GM18505 (cell line): ENCODE measurements at regions not wholly inside any gene's neighbourhood (a gene's known extent, or its start where the extent isn't known, plus 50 kb on each side); places are given as distances from the start of the nearest gene placed in this dataset.

ENCODE experiments used
- ATAC-seq: cut with Tn5 transposase; IDR thresholded peaks from one replicate; pipeline ENCODE4 v1.9.1; 2021; ENCODE audit not compliant: unreplicated experiment
- POLR2A ChIP-seq: IDR thresholded peaks from 4 replicates; pipeline ENCODE4 v1.6.1; 2011; ENCODE audit warnings: borderline replicate concordance; ENCODE audit not compliant: insufficient read depth, insufficient read length; ENCODE audit errors: extremely low read depth

DNA sequence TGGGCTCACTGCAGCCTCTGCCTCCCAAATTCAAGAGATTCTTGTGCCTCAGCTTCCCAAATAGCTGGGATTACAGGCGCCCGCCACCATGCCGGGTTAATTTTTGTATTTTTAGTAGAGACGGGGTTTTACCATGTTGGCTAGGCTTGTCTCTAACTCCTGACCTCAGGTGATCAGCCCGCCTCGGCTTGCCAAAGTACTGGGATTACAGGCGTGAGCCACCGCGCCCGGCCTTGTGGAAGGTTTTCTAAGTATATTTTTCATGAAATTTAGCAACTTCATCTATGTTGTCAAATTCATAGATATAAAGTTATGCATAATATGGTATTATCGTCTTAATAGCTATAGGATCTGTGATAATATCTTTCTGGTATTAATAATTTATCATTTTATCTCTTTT is 275.6 kb upstream of the GRM7 start:
- TF ChIP-seq POLR2A, result no peak
- no peak for ATAC-seq

DNA sequence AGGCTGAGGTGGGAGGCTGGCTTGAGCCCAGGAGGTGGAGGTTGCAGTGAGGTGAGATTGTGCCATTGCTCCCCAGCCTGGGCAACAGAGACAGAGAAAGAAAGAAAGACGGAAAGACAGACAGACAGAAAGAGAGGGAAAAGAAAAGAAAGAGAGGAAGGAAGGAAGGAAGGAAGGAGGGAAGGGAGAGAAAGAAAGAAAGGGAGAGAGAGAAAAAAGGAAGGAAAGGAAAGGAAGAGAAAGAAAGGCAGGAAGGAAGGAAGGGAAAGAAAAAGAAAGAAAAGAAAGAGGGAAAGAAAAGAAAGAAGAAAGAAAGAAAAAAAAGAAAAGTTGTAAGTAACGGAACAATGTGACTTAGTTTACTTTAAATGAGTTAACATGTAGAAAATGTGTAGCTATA is 260.7 kb upstream of the GRM7 start:
- ATAC-seq, result no peak
- TF ChIP-seq POLR2A, result no peak

DNA sequence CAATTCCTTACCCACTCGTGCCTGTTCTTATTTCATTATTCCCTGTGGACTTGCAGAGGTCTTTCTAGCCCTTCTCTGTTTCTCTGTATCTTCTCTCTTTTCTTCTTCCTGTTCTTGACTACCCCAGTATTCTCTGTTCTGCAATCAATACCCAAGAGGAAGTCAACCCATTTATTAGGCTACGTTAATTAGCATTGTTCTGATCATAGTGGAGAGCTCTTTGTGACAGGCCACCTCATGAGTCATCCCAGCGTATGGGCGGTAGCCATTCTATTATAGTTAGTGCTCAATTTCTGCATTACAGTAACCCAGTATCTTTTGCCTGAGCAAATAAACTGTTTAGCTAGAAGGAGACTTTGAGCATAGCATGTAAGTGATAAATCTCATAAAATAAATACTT is 259.5 kb upstream of the GRM7 start:
- ATAC-seq, result no peak
- no peak for TF ChIP-seq POLR2A

DNA sequence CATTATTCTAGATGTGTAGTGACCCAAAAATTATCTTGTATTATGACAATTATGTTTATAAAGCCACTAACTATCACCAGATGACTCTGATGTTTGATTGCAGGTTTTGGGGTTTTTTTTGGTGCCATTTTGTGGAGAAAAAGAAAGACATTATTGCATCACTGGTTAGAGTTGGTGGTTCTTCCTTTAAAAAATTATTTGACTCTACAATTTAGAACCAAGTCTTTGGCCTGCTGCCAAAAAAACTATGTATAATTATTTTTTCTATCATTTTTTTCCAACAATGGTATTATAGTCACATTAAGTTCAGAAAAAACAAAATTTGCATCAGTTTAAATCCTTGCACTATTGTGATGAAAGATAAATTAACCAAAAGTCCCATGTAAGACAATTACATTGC is 258.6 kb upstream of the GRM7 start:
- ATAC-seq, result no peak
- TF ChIP-seq POLR2A, result no peak

DNA sequence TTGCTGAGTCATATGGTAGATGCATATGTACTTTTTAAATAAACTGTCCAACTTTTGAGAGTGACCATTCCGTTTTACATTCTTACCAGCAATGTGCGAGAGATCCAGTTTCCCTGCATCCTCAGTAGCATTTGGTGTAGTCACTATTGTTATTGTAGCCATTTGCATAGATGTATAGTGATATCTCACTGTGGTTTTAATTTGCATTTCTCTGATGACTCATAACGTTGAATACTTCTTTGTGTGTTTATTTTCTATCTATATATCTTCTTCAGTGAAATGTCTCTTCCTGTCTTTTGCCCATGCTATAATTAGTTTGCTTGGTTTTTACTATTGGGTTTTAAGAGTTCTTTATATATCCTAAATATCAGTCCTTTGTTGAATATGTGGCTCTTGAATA is 255.7 kb upstream of the GRM7 start:
- ATAC-seq, result no peak
- TF ChIP-seq POLR2A, result no peak

DNA sequence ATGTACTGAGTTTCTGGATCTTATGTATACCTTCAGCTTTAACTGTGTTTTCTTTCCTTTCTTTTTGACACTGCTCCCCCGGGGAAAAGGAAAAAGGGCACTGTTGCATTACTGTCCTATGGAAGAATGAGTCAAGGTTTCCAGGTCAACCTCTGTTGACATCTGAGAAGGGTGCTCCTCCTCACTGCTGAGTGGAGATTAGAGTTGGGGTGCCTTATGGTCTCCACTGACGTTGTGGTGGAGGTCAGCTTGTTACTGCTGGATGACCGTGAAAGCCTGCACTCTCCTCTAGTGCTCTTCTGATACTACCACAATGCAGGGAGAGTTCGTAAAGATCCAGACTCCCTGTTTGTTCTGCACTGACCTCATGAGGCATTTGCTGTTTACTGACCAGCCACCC is 252.1 kb upstream of the GRM7 start:
- no peak for TF ChIP-seq POLR2A
- ATAC-seq, result no peak

DNA sequence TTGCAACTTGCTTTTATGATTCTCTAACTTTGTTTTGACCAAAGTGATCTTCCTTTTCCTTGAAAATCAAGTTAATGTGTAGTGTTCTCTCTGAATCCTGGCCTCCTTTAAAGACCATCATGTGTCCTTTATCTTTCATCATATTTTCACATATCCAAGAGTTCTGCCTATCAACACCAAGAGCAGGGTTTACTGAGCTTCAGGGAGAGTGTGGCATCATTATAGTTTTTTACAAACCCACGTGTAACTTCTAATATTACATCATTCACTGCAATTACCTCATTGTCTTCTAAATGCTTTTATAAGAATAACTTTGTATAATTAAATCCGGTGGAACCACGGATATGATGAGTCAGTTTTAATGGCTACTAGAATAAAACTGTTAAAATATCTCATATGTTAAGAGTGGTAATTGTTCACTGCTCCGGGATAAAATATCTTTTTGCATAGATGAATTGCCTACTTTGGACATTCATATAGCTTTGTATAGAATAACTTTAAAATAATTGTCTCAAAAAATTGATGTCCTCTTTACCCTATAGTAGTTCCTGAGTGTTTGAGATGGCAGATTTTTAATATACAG is 248.8 kb upstream of the GRM7 start:
- no peak for TF ChIP-seq POLR2A
- ATAC-seq, result no peak

DNA sequence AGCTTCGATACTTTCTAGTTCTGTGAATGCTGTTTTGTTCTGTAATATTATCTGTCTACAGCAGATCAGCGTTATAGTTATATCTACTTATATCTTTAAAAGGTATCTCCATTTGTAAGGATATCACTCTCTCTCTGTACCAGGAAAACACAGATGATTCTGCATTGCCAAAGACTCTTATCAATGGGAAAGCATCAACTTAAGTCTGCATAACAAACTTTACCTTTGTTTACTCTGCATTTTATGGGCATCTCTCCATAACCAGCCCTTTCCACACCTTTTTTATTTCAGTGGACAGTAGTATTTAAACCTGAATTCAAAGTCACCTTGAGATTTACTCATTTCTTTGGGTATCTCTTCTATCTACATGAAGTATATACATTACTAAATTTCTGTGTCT is 238.7 kb upstream of the GRM7 start:
- no peak for ATAC-seq

DNA sequence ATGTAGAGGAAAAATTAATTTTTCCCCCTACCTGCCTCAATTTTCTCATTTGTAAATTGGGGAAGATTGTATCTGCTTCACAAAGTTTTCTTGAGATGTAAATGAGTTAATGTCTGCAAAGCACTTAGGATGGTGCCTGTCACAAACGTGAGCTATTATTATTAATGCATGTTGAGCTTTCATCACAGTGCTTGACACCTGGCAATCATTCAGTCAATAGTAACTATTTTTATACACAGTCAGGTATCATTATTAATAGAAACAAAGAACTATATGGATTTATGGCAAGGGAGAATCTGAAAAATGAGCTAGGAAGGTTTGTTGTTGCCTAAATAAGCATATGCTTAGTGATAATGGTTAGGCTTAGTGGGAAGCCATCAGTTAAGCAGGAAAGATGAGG is 238.2 kb upstream of the GRM7 start:
- TF ChIP-seq POLR2A, result no peak
- ATAC-seq, result no peak

More for the DNA sequence above, 238.7 kb upstream of the GRM7 start:
- TF ChIP-seq POLR2A, result no peak

DNA sequence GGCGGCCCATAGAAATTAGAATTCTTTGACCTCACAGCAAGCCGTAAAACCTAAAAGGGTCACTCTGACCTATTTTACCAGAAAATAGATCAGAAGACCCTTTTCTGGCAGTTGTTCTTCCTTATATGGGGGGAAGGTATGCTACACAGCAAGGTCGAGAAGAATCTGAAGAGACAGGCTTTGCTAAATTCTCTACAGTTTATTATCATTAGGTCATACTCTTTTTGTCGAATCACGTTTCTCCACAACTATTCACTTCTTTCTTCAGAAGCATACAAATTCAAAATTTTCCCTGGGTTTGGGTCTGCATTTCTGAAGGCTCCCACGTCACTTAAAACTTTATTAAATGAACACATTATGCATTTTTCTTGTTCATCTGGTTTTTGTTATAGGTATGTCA is 229.5 kb upstream of the GRM7 start:
- no peak for TF ChIP-seq POLR2A

DNA sequence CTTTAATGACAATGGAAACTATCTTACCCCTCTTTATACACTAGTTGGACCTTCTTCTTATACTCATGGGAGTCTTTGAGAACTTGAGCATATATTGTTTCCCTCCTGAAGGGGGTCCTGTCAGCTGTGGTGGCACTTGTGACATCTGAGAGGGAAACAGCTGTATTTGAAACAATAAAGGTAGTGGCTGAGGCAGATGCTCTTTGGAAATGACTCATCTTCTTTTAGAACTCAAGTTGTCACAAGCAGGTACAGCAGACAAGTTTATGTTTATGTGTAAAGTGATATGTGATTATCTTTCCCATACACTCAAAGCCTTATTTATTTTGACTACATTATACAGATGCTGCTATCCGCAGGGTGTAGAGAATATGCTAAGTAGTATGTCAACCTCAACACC is 220.0 kb upstream of the GRM7 start:
- no peak for ATAC-seq
- TF ChIP-seq POLR2A, result no peak

More for the DNA sequence above, 229.5 kb upstream of the GRM7 start:
- no peak for ATAC-seq

DNA sequence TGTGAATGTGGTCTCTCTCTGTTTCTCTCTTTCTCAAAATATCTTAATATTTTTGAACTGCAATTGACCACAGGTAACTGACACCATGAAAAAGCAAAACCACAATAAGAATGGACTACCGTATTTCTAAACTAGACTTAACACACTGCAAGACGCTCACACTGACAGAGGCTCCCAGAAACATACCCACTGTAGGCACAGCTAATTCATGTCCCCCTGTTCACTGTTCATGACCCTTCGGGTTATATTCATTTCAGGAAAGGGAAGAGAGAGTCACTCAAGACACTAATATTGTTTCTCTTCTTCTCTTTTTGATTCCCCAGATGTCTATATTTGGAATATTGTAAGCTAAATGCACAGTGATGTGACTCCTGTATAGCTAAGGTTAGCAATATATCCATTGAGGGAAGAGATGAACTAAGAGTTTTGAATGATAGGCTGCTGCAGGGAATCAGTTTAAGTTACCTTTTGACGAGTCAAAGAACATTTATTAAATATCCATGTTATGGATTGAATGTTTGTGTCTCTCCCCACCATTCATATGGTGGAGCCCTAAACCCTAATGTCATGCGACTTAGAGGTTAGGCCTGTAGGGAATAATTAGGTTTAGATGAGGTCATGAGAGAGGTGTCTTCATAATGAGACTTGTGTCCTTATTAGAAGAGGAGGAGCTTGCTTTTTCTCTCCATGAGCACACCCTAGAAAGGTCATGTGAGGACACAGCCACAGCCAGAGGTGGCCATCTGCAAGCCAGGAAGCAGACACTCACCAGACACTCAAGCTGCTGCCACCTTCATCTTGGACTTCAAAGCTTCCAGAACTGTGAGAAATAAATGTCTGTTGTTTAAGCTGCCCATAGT is 216.6 kb upstream of the GRM7 start:
- no peak for ATAC-seq
- TF ChIP-seq POLR2A, result no peak

DNA sequence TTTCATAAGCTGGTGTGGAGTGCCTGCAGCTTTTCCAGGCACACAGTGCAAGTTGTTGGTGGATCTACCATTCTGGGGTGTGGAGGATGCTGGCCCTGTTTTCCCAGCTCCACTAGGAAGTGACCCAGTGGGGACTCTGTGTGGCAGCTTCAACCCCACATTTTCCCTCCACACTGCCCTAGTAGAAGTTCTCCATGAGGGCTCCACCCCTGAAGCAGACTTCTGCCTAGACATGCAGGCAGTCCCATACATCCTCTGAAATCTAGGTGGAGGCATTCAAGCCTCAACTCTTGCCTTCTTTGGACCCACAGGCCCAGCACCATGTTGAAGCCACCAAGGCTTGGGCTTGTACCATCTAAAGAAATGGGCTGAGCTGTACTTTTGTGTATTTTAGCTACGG is 206.2 kb upstream of the GRM7 start:
- no peak for TF ChIP-seq POLR2A
- ATAC-seq, result no peak

DNA sequence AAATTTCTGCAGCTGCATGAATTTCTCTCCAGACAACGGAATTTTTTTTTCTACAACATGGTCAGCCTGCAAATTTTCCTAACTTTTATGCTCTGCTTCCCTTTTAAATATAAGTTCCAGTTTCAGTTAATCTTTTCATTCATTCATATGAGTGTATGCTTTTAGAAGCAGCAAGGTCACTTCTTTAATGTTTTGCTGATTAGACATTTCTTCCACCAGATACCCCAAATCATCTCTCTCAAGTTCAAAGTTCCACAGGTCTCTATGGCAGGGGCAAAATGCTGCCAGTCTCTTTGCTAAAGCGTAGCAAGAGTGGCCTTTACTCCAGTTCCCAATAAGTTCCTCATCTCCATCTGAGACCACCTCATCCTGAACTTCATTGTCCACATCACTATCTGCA is 205.6 kb upstream of the GRM7 start:
- no peak for ATAC-seq
- TF ChIP-seq POLR2A, result no peak
